Tibial artery (tissue), 4 donors: ENCODE measurements at regions not wholly inside any gene's neighbourhood (a gene's known extent, or its start where the extent isn't known, plus 50 kb on each side); places are given as distances from the start of the nearest gene placed in this dataset.

ENCODE experiments used
- DNase-seq, 2 donors: peaks; one replicate each; pipeline ENCODE4 v3.0.0-alpha.2; 2019
- H3K27ac ChIP-seq, 2 donors: fragments of 200-600 bp; sonication (generic) in 1 of 2; 1 replicate in 1 of 2; 2 replicates in 1 of 2; pipeline ENCODE4 v1.5.1; 2018 to 2019; ENCODE audit warnings: mild to moderate bottlenecking in 1 of 2
- H3K27me3 ChIP-seq, 2 donors: fragments of 200-600 bp; sonication (generic) in 1 of 2; one replicate each; pipeline versions ENCODE4 v1.5.1 to v1.6.0; 2016 to 2019
- H3K36me3 ChIP-seq, 3 donors: fragments of 200-600 bp; sonication (generic) in 2 of 3; one replicate each; pipeline ENCODE4 v1.5.1; 2016 to 2019; ENCODE audit warnings: mild to moderate bottlenecking in 2 of 3
- H3K4me1 ChIP-seq, 4 donors: fragments of 200-600 bp; sonication (generic) in 2 of 4; 1 replicate in 3 of 4; 2 replicates in 1 of 4; pipeline ENCODE4 v1.5.1; 2016 to 2019
- H3K4me3 ChIP-seq, 2 donors: fragments of 200-600 bp; sonication (generic) in 1 of 2; 1 replicate in 1 of 2; 2 replicates in 1 of 2; pipeline ENCODE4 v1.5.1; 2018 to 2019; ENCODE audit warnings: mild to moderate bottlenecking in 2 of 2
- H3K9me3 ChIP-seq, 3 donors: fragments of 200-600 bp; sonication (generic) in 1 of 3; one replicate each; pipeline ENCODE4 v1.5.1; 2016 to 2019
- intact Hi-C: fragments of 100-400 bp; cut with DNase I; formaldehyde crosslinking; loops from one replicate; pipeline ENCODE4 v1.15.0; 2023; ENCODE audit warnings: low total_unique reads
- TF ChIP-seq, protein P1 (sequence below), 2 experiments: fragments of 200-600 bp in 1 of 2; fragments of 450-650 bp in 1 of 2; IDR thresholded peaks; one replicate each; pipeline ENCODE4 v1.5.1; 2017 to 2019; ENCODE audit warnings: antibody characterized with exemption in 2 of 2, mild to moderate bottlenecking in 1 of 2, moderate library complexity in 1 of 2

DNA sequence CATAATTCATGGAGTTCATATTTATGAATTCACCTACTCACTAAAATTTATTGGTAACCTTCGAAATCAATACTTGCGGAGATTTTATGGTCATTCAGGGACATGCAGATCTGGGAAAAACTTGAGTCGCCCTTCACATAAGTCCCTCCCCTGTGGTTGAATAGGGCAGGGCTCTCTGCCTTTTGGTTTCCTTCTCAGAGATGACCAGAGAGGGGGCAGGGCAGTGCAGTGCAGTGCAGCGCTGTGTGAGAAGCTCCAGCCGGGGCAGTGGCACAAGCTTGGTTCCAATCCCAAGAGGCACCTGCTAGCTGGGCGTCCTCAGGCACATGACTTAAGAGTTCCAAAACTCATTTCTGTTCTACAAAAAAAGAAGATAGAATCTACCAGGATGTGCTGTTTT, 274.4 kb upstream of the RAB6C start:
- Histone ChIP-seq H3K4me3 (no peak overlapping the region), H3K36me3 (no peaks in the 10 kb centered on the region), H3K27me3 (no peaks in the 10 kb centered on the region), H3K9me3 (no peaks in the 10 kb centered on the region), H3K4me1 (no peaks in the 10 kb centered on the region), H3K27ac (no peak overlapping the region)
- no peak for DNase-seq
- intact Hi-C loops = no loop called here
- TF ChIP-seq, protein P1, sequence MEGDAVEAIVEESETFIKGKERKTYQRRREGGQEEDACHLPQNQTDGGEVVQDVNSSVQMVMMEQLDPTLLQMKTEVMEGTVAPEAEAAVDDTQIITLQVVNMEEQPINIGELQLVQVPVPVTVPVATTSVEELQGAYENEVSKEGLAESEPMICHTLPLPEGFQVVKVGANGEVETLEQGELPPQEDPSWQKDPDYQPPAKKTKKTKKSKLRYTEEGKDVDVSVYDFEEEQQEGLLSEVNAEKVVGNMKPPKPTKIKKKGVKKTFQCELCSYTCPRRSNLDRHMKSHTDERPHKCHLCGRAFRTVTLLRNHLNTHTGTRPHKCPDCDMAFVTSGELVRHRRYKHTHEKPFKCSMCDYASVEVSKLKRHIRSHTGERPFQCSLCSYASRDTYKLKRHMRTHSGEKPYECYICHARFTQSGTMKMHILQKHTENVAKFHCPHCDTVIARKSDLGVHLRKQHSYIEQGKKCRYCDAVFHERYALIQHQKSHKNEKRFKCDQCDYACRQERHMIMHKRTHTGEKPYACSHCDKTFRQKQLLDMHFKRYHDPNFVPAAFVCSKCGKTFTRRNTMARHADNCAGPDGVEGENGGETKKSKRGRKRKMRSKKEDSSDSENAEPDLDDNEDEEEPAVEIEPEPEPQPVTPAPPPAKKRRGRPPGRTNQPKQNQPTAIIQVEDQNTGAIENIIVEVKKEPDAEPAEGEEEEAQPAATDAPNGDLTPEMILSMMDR (IDR thresholded peaks at IDR 0.05) = no peak

DNA sequence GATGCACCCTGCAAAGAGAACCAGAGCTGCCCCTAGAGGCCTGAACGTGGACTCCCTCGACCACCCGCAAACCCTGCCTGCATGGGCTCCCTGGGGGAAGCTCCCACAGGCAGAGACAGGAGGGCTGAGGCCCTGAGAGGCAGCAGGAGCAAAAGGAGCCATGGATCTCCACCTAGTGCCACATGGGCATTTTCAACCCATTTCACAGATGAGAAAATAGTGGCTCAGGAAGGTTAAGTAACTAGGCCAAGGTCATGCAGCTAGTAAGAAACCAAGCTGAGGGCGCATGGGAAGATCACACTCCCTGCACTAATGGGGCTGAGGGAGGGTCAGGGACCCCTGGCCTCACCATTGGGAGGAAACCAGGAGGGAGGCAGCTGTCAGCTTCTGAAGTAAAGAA, 271.7 kb upstream of the RAB6C start:
- intact Hi-C loops = no loop called here
- Histone ChIP-seq H3K27me3 (no peaks in the 10 kb centered on the region), H3K36me3 (no peaks in the 10 kb centered on the region), H3K9me3 (no peaks in the 10 kb centered on the region), H3K4me3 (no peak overlapping the region), H3K27ac (no peak overlapping the region), H3K4me1 (no peaks in the 10 kb centered on the region)
- TF ChIP-seq, protein P1 (IDR thresholded peaks at IDR 0.05) = no peak
- no peak for DNase-seq

DNA sequence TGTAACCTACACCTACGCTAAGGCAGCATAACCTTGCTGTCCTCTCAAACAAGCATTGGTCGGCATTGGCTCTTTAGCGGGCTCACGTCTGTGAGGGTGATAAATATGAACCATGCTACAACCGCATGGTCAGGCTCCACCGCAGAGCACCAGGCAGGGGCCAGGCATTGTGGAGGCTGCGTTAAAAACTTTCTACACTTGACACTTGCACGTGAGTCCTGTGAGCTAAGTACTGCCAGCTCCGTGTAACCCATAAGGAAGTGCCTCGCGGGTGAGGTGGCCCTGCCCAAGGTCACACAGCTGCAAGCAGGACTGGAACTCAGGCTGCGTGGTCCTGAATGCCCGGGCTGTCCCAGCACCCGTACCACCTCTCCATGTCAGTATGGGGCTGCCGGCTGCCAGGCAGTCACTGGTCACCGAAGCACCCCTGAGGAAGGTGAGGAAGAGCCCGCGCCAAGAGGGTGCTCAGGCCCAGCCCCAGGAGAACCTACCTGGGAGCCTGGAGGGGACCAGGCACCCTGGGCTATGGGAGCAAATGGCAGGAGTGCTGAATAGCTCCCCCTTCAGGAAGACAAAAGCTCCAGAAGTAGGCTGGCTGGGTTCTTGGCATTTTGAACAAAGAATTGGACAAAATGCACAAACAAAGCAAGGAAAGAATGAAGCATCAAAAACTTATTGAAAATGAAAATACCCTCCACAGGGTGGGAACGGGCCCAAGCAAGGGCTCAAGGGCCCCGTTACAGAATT, 271.1 kb upstream of the RAB6C start:
- no peak for DNase-seq

DNA sequence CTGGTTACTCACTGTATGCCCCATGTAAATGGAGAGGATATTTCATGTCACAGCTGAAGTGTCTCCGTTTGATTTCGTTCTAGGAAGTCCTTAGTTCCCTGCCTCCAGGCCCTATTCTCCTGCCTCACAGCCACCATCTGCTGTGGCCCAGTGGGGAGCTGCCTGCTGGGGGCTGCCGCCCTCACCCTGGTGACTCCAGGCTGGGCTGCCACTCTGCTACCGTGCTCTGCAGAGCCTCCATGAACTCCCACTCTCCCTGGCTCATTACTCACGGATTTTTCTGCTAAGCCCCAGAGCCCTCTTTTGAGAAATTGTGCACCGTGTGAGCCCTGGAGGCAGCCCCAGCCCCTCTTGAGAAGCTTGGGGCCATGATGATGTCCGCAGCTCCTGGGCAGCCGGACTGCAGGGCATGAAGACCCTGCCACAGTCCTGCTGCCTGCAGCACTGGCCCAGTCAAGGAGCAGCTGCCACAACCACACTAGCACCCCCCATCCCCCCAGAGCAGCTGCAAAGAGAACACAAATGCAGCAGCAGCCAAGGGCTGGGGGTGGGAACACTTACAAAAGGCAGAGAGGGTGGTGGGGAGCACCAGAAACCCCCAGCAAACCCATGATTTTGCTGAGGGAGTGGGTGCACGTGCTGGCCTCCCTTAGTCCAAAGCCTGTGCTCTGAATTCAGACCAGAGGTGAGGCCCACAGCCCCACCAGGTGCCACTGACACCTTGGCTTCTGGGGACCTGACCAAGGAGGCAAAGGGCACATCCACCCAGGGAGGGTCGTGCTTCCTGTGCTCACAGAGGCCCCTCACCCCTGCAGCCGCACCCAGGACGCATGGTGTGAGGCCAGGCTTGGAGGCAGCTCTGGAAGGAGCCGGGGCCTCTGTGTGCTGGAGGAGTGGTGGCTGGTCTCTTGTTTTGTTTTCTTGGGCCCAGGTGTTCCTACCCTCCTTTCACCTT, 270.2 kb upstream of the RAB6C start:
- TF ChIP-seq, protein P1 (IDR thresholded peaks at IDR 0.05) = no peak
- intact Hi-C loops = no loop called here
- Histone ChIP-seq H3K4me1 (no peaks in the 10 kb centered on the region), H3K4me3 (no peak overlapping the region), H3K9me3 (no peaks in the 10 kb centered on the region), H3K27me3 (no peaks in the 10 kb centered on the region), H3K27ac (no peak overlapping the region), H3K36me3 (no peaks in the 10 kb centered on the region)
- DNase-seq = no peak

More for the DNA sequence above, 271.1 kb upstream of the RAB6C start:
- Histone ChIP-seq H3K27me3 (no peaks in the 10 kb centered on the region), H3K36me3 (no peaks in the 10 kb centered on the region), H3K9me3 (no peaks in the 10 kb centered on the region), H3K4me3 (no peak overlapping the region), H3K4me1 (no peaks in the 10 kb centered on the region), H3K27ac (no peak overlapping the region)
- intact Hi-C loops = no loop called here
- TF ChIP-seq, protein P1 (IDR thresholded peaks at IDR 0.05) = no peak

DNA sequence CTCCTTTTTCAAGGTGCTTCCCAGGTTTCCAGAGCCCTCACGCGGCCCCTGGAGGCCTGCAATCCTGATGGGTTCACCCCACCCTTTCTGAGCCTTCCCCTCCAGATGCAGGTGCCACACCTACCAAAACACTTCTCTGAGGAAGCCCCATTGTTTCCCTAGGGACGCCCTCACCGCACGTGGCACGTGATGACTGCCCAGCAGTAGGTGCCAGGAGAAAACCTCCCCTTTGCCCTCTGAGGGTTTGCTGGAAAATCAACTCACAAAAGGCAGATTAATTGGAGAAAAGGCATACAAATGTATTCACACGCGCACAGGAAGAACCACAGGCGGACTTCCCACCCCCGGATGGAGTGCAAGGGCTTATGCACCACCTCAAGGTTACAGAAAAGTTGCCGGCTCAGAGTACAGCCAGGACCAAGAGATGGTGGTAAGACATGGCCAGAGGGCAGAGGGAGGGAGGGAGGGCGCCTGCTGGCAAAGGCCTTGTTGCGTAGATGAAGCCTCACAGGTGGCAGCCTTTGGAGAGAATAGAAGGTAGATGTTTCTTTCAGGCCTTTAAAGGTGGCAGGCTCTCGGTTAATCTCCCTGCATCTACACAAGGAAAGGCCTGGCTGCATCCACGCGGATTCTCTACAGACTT, 269.4 kb upstream of the RAB6C start:
- Histone ChIP-seq H3K9me3 (no peaks in the 10 kb centered on the region), H3K4me3 (no peak overlapping the region), H3K4me1 (no peaks in the 10 kb centered on the region), H3K27ac (no peak overlapping the region), H3K27me3 (no peaks in the 10 kb centered on the region), H3K36me3 (no peaks in the 10 kb centered on the region)
- TF ChIP-seq, protein P1 (IDR thresholded peaks at IDR 0.05) = no peak
- intact Hi-C loops = no loop called here
- no peak for DNase-seq
